Neural cell (in vitro differentiated cells): ENCODE measurements at regions not wholly inside any gene's neighbourhood (a gene's known extent, or its start where the extent isn't known, plus 50 kb on each side); places are given as distances from the start of the nearest gene placed in this dataset.

Experiments
- H2AFZ ChIP-seq: fragments of 200-600, 300-800 bp; sonication (generic), shearing (Covaris generic); 2 replicates; pipeline ENCODE4 v1.6.0; 2014; ENCODE audit warnings: low read depth, mild to moderate bottlenecking, antibody characterized with exemption, low read length, moderate library complexity
- H3F3A ChIP-seq: fragments of 200-600 bp; shearing (Covaris generic); 2 replicates; pipeline ENCODE4 v1.6.1; 2016; ENCODE audit warnings: mild to moderate bottlenecking, moderate library complexity, mixed read lengths, antibody characterized with exemption, low read length; ENCODE audit not compliant: insufficient read depth, poor library complexity, severe bottlenecking
- H3K27ac ChIP-seq: fragments of 200-600, 300-800 bp; sonication (generic), shearing (Covaris generic); 2 replicates; pipeline ENCODE4 v1.5.1; 2014; ENCODE audit warnings: mild to moderate bottlenecking, low read length, moderate library complexity
- H3K27me3 ChIP-seq: fragments of 300-800, 200-600 bp; sonication (generic), shearing (Covaris generic); 2 replicates; pipeline ENCODE4 v1.6.0; 2014; ENCODE audit warnings: mild to moderate bottlenecking, low read depth, low read length, moderate library complexity; ENCODE audit not compliant: insufficient read depth
- H3K36me3 ChIP-seq: fragments of 300-800, 200-600 bp; sonication (generic), shearing (Covaris generic); 2 replicates; pipeline ENCODE4 v1.5.1; 2014; ENCODE audit warnings: mild to moderate bottlenecking, antibody characterized with exemption, low read length, moderate library complexity; ENCODE audit not compliant: insufficient read depth
- H3K4me2 ChIP-seq: fragments of 300-800, 200-600 bp; sonication (generic), shearing (Covaris generic); 2 replicates; pipeline ENCODE4 v1.6.0; 2014; ENCODE audit warnings: mild to moderate bottlenecking, low read length
- H3K4me3 ChIP-seq: fragments of 300-800, 200-600 bp; sonication (generic), shearing (Covaris generic); 2 replicates; pipeline ENCODE4 v1.5.1; 2014; ENCODE audit warnings: mild to moderate bottlenecking, low read length, moderate library complexity
- H3K79me2 ChIP-seq: fragments of 200-600 bp; shearing (Covaris generic); replicated peaks from 2 replicates; pipeline ENCODE4 v1.6.0; 2014; ENCODE audit warnings: mild to moderate bottlenecking, low read length, moderate library complexity; ENCODE audit not compliant: insufficient read depth
- H3K9ac ChIP-seq: fragments of 300-800, 200-600 bp; sonication (generic), shearing (Covaris generic); 2 replicates; pipeline ENCODE4 v1.6.1; 2016; ENCODE audit warnings: mild to moderate bottlenecking, low read length, mixed read lengths
- H3K9me2 ChIP-seq: fragments of 200-600 bp; shearing (Covaris generic); 2 replicates; pipeline ENCODE4 v1.6.1; 2016; ENCODE audit warnings: mild to moderate bottlenecking, low read length, mixed read lengths; ENCODE audit not compliant: insufficient read depth
- H3K9me3 ChIP-seq: fragments of 200-600, 300-800 bp; sonication (generic), shearing (Covaris generic); 2 replicates; pipeline ENCODE4 v1.6.1; 2016; ENCODE audit warnings: mild to moderate bottlenecking, mixed run types, low read length, moderate library complexity, mixed read lengths
- H4K20me1 ChIP-seq: fragments of 200-600 bp; shearing (Covaris generic); 2 replicates; pipeline ENCODE4 v1.6.1; 2016; ENCODE audit warnings: mild to moderate bottlenecking, mixed run types; ENCODE audit not compliant: insufficient read depth
- CTCF ChIP-seq: fragments of 450-650 bp; IDR thresholded peaks from 2 replicates; pipeline ENCODE4 v1.5.1; 2014; ENCODE audit warnings: antibody characterized with exemption, mild to moderate bottlenecking, moderate library complexity; ENCODE audit not compliant: poor library complexity, severe bottlenecking
- EP300 ChIP-seq: fragments of 450-650 bp; conservative IDR thresholded peaks from 2 replicates; pipeline ENCODE4 v1.6.1; 2014; ENCODE audit warnings: antibody characterized with exemption, mild to moderate bottlenecking, moderate library complexity; ENCODE audit not compliant: poor library complexity, severe bottlenecking
- EZH2 ChIP-seq: fragments of 200-600, 300-800 bp; shearing (Covaris generic), sonication (generic); IDR thresholded peaks from 2 replicates; pipeline ENCODE4 v1.6.1; 2014; ENCODE audit warnings: antibody characterized with exemption, low read length, borderline replicate concordance, mild to moderate bottlenecking; ENCODE audit not compliant: insufficient read depth, poor library complexity, severe bottlenecking
- MXI1 ChIP-seq: fragments of 450-650 bp; conservative IDR thresholded peaks from 2 replicates; pipeline ENCODE4 v1.6.1; 2014; ENCODE audit warnings: antibody characterized with exemption, mild to moderate bottlenecking; ENCODE audit not compliant: poor library complexity, severe bottlenecking
- POLR2AphosphoS5 ChIP-seq: IDR thresholded peaks from 2 replicates; pipeline ENCODE4 v1.6.1; 2012
- RAD21 ChIP-seq: fragments of 450-650 bp; conservative IDR thresholded peaks from 2 replicates; pipeline ENCODE4 v1.6.1; 2014; ENCODE audit warnings: antibody characterized with exemption, mild to moderate bottlenecking, moderate library complexity
- REST ChIP-seq: IDR thresholded peaks from 2 replicates; pipeline ENCODE4 v1.6.1; 2012; ENCODE audit warnings: borderline replicate concordance
- SMC3 ChIP-seq: fragments of 450-650 bp; conservative IDR thresholded peaks from 2 replicates; pipeline ENCODE4 v1.6.1; 2014; ENCODE audit warnings: antibody characterized with exemption, mild to moderate bottlenecking, moderate library complexity; ENCODE audit not compliant: poor library complexity
- TAF1 ChIP-seq: IDR thresholded peaks from 2 replicates; pipeline ENCODE4 v1.6.1; 2012; ENCODE audit warnings: low read depth

GRCh38 chr6:151730496-151730870, 77.0 kb upstream of the ESR1 start:
- H3K4me3 ChIP-seq: no peak overlapping the region
- H2AFZ ChIP-seq: no peak overlapping the region
- no peaks in the 10 kb centered on the region for H3K79me2 ChIP-seq
- no peaks in the 10 kb centered on the region for H3K9me2 ChIP-seq
- no peaks in the 10 kb centered on the region for H3K27me3 ChIP-seq
- H3K36me3 ChIP-seq: no peaks in the 10 kb centered on the region
- no peak overlapping the region for H3K27ac ChIP-seq
- H3K4me2 ChIP-seq: no peak overlapping the region
- TF ChIP-seq POLR2AphosphoS5: no peak
- no peak for TF ChIP-seq REST
- no peak for TF ChIP-seq RAD21
- no peak for TF ChIP-seq SMC3
- H3F3A ChIP-seq: no peaks in the 10 kb centered on the region
- H3K9ac ChIP-seq: no peak overlapping the region
- H3K9me3 ChIP-seq: no peaks in the 10 kb centered on the region
- H4K20me1 ChIP-seq: no peaks in the 10 kb centered on the region

GRCh38 chr6:151731313-151731712, 76.2 kb upstream of the ESR1 start:
- no peak overlapping the region for H3K9ac ChIP-seq
- H3K79me2 ChIP-seq: no peaks in the 10 kb centered on the region
- no peaks in the 10 kb centered on the region for H3K9me2 ChIP-seq
- no peak overlapping the region for H3K27ac ChIP-seq
- no peaks in the 10 kb centered on the region for H3F3A ChIP-seq
- H2AFZ ChIP-seq: no peak overlapping the region
- H3K27me3 ChIP-seq: no peaks in the 10 kb centered on the region
- no peaks in the 10 kb centered on the region for H4K20me1 ChIP-seq
- no peak overlapping the region for H3K4me2 ChIP-seq
- no peaks in the 10 kb centered on the region for H3K9me3 ChIP-seq
- H3K36me3 ChIP-seq: no peaks in the 10 kb centered on the region
- no peak for TF ChIP-seq POLR2AphosphoS5
- no peak for TF ChIP-seq RAD21
- TF ChIP-seq EZH2: no peak
- H3K4me3 ChIP-seq: no peak overlapping the region

GRCh38 chr6:151733680-151734320, 73.7 kb upstream of the ESR1 start:
- H3K9me3 ChIP-seq: no peaks in the 10 kb centered on the region
- no peak overlapping the region for H3K9ac ChIP-seq
- H3F3A ChIP-seq: no peaks in the 10 kb centered on the region
- no peak overlapping the region for H3K4me2 ChIP-seq
- TF ChIP-seq EP300 (no peak), RAD21 (no peak), SMC3 (no peak), EZH2 (no peak), TAF1 (no peak), POLR2AphosphoS5 (no peak), CTCF (no peak), REST (no peak), MXI1 (no peak)
- H4K20me1 ChIP-seq: no peaks in the 10 kb centered on the region
- H3K4me3 ChIP-seq: no peak overlapping the region
- H3K27me3 ChIP-seq: no peaks in the 10 kb centered on the region
- no peak overlapping the region for H2AFZ ChIP-seq
- no peaks in the 10 kb centered on the region for H3K36me3 ChIP-seq
- no peaks in the 10 kb centered on the region for H3K79me2 ChIP-seq
- H3K27ac ChIP-seq: no peak overlapping the region
- no peaks in the 10 kb centered on the region for H3K9me2 ChIP-seq
